GM12891 (cell line): ENCODE measurements at regions not wholly inside any gene's neighbourhood (a gene's known extent, or its start where the extent isn't known, plus 50 kb on each side); places are given as distances from the start of the nearest gene placed in this dataset.

ENCODE experiments used
- DNase-seq: peaks from one replicate; pipeline ENCODE4 v3.0.0; 2011; ENCODE audit warnings: low spot score; ENCODE audit not compliant: insufficient read length
- FAIRE-seq: peaks from 2 replicates; lab custom pipeline; 2011; peaks lifted over from hg19 to GRCh38; lab: Jason Lieb, UNC
- PAX5 ChIP-seq: IDR thresholded peaks from 2 replicates; pipeline ENCODE4 v1.6.1; 2011; ENCODE audit warnings: low read length, moderate library complexity, mild to moderate bottlenecking; ENCODE audit not compliant: insufficient read depth, severe bottlenecking
- POLR2A ChIP-seq: IDR thresholded peaks from 2 replicates; pipeline ENCODE4 v1.6.1; 2011; ENCODE audit warnings: low read depth, low read length, control low read depth
- POLR2AphosphoS5 ChIP-seq: IDR thresholded peaks from 2 replicates; pipeline ENCODE4 v1.6.1; 2011; ENCODE audit warnings: low read depth, low read length, control low read depth
- POU2F2 ChIP-seq: IDR thresholded peaks from 2 replicates; pipeline ENCODE4 v1.6.1; 2011; ENCODE audit warnings: low read depth, mild to moderate bottlenecking, control low read depth, low read length, moderate library complexity
- SPI1 ChIP-seq: IDR thresholded peaks from 2 replicates; pipeline ENCODE4 v1.6.1; 2011; ENCODE audit warnings: low read depth, low read length, control low read depth
- TAF1 ChIP-seq: IDR thresholded peaks from 2 replicates; pipeline ENCODE4 v1.6.1; 2011; ENCODE audit warnings: low read depth, low read length, control low read depth

GRCh38 chr5:86865256-86865785 is 247.6 kb downstream of the COX7C start:
- DNase-seq (no peak), FAIRE-seq (no peak)
- TF ChIP-seq POLR2A = no peak
- no peak for TF ChIP-seq POLR2AphosphoS5
- no peak for TF ChIP-seq TAF1
- TF ChIP-seq POU2F2 = no peak
- no peak for TF ChIP-seq PAX5
- TF ChIP-seq SPI1 = no peak

- DNase-seq = no peak
- FAIRE-seq = no peak
- TF ChIP-seq POLR2A (no peak), POU2F2 (no peak), POLR2AphosphoS5 (no peak), PAX5 (no peak), SPI1 (no peak), TAF1 (no peak)
These were observed 248.3 kb downstream of the COX7C start for GRCh38 chr5:86866036-86866435.

- peak; percentile 55 for TF ChIP-seq SPI1
- TF ChIP-seq POLR2A = no peak
- DNase-seq (no peak), FAIRE-seq (no peak)
These were observed 251.5 kb downstream of the COX7C start for GRCh38 chr5:86869268-86869667.

- no peak for FAIRE-seq
- no peak for DNase-seq
- TF ChIP-seq POLR2A (no peak), PAX5 (no peak), SPI1 (no peak), TAF1 (no peak), POLR2AphosphoS5 (no peak), POU2F2 (no peak)
These were observed 257.8 kb downstream of the COX7C start for GRCh38 chr5:86875539-86875938.

GRCh38 chr5:86878250-86878649 is 260.5 kb downstream of the COX7C start:
- TF ChIP-seq POLR2AphosphoS5 (no peak), TAF1 (no peak), POU2F2 (no peak), PAX5 (no peak), SPI1 (no peak), POLR2A (no peak)
- FAIRE-seq (no peak), DNase-seq (no peak)

GRCh38 chr5:86879086-86879485 is 261.3 kb downstream of the COX7C start:
- no peak for TF ChIP-seq SPI1
- no peak for TF ChIP-seq TAF1
- TF ChIP-seq POU2F2 = no peak
- TF ChIP-seq POLR2A = no peak
- TF ChIP-seq PAX5 = no peak
- no peak for TF ChIP-seq POLR2AphosphoS5
- FAIRE-seq = no peak
- no peak for DNase-seq

GRCh38 chr5:86880344-86880743 is 262.6 kb downstream of the COX7C start:
- TF ChIP-seq PAX5 = no peak
- TF ChIP-seq POLR2A = no peak
- no peak for TF ChIP-seq POLR2AphosphoS5
- TF ChIP-seq POU2F2 = no peak
- no peak for TF ChIP-seq SPI1
- no peak for TF ChIP-seq TAF1
- FAIRE-seq (no peak), DNase-seq (no peak)

- FAIRE-seq (peak; percentile 69), DNase-seq (peak; percentile 6)
- no peak for TF ChIP-seq POU2F2
- no peak for TF ChIP-seq POLR2A
- no peak for TF ChIP-seq PAX5
- no peak for TF ChIP-seq SPI1
- no peak for TF ChIP-seq TAF1
- no peak for TF ChIP-seq POLR2AphosphoS5
These were observed 263.2 kb downstream of the COX7C start for GRCh38 chr5:86880785-86881492.

GRCh38 chr5:86881493-86882090 is 263.9 kb downstream of the COX7C start:
- TF ChIP-seq POLR2A (no peak), TAF1 (no peak), PAX5 (no peak), POU2F2 (no peak), POLR2AphosphoS5 (no peak), SPI1 (no peak)

GRCh38 chr5:86884608-86885007 is 266.9 kb downstream of the COX7C start:
- no peak for DNase-seq
- FAIRE-seq = no peak
- TF ChIP-seq POLR2AphosphoS5 = no peak
- TF ChIP-seq PAX5 = no peak
- TF ChIP-seq POLR2A = no peak
- no peak for TF ChIP-seq TAF1
- no peak for TF ChIP-seq POU2F2
- no peak for TF ChIP-seq SPI1

More at GRCh38 chr5:86881493-86882090, 263.9 kb downstream of the COX7C start:
- DNase-seq (no peak), FAIRE-seq (no peak)
